GM18498 (cell line): ENCODE measurements at regions not wholly inside any gene's neighbourhood (a gene's known extent, or its start where the extent isn't known, plus 50 kb on each side); places are given as distances from the start of the nearest gene placed in this dataset.

Source experiments
- ATAC-seq: cut with Tn5 transposase; IDR thresholded peaks from one replicate; pipeline ENCODE4 v1.9.1; 2021; ENCODE audit warnings: mild to moderate bottlenecking, moderate library complexity; ENCODE audit not compliant: unreplicated experiment

DNA sequence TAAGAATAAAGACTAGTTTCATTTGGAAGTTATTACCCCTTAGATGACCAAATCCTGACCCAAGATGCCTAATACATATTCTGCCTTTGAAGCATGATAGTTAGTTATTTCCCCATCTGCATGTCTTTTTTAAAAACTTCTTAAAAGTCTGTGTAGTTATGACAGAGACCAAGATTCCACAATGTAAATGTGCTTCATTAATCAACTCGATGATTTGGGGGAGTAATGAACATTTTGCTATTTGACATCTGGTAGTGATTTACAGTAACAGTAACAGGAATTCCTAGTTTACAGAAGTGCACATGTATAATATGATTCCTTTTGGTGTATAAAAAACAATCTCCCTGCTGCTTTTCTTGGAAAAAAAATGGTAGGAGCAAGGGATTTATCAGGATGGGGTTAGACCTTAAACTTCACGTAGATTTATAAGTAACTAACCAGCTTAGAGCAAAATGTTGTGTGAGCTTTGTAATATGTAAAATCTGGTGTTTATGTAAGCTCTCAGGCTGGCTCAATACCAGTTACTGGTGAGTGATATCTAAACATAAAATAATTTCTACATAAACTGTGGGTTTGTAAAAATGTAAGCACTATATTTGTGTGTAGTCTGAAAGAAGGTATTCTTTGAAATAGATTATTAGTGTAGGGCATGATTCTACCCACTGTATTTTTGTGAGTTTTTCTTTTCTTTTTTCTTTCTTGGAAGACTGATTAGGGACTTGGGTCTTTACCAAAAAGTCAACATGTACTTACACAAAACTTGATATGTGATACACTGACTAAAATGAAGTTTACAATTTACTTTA is 641.6 kb downstream of the EPHA4 start:
- no peak for ATAC-seq

DNA sequence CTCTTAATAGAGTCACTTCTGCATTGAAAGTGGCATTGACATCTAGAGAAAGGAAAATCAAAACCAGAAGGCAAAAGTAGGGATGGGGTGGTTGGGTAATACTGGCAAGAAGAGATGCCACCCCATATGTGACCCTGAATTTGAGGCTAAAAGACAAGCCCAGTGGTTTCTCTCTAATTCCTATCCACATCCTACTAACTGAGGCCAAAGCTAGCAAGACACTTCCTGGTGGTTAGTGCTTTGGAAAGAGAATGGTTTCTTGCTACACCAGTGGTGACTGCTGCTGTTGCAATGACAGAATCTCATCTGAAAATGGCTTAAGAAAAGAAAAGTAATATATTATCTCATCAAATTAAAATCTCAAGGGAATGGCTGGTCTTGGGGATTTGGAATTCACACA is 640.6 kb downstream of the EPHA4 start:
- ATAC-seq: no peak

DNA sequence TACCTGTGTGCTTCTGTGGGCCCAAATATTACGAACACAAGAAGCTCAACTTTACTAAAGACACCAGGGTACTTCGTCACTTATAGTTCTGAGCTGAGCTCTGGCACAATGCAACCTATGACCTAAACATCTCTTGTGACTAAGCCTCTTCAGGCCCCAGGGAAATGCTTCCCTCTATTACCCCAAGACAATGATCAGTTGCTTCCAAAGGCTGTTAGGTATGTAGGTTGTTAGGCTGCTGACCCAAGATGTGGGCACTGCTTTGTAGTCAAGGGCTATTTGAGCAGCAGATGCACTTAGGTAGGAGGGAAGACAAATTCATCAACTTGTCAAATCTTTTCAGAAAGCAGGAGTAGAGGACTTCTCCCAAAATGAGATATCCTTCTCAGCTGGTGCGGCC is 640.1 kb downstream of the EPHA4 start:
- ATAC-seq: no peak

DNA sequence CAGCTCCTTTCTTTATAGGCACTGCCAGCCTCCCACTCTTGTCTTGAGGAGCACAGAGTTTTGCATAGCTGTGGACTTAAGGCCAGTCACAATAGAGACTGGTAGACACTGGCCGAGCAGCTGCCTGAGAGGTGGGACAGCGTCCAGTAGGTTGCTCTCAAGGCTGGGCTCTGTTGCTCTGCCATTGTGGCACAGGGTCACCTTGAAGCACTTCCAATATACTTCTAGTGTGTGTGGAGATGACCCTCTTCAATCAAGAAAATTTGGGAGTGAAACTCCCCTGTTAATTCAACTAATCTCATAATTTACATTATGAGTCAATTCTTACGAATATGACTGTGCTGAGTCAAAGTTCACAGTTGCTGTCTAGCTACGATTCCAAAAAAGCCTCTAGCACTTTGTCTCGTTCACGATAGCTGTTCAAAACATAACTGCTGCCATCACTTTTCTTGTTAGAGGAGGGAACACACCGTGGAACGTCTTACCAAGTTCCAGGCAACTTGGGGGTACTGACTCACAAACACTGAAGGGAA is 636.2 kb downstream of the EPHA4 start:
- peak; percentile 52 for ATAC-seq

DNA sequence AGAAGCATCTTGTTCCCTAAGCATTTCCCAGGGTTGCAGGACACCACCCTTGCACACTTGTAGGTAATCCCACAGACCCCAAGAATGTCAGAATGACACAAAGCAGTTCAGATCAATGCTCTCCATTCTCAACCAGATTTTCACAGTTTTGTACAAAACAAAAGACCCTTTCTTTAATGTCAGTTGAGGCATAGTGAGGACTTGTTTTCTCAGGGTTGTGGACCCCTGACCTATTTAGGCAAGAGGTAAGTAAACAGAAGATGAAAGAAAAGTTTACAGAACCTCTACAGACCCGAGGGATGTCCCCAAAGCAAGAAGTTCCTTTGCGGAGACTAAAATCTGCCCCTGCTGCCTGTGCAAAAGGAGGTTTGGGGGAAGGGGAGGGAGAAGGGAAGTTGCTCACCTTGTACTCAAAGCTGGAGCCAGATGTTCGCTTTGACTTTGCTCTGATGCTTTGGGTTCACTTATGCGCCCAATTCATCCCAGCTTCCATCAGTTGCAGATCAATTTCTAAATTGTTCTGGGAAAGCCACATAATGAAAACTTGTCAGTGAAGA is 635.4 kb downstream of the EPHA4 start:
- ATAC-seq: no peak

DNA sequence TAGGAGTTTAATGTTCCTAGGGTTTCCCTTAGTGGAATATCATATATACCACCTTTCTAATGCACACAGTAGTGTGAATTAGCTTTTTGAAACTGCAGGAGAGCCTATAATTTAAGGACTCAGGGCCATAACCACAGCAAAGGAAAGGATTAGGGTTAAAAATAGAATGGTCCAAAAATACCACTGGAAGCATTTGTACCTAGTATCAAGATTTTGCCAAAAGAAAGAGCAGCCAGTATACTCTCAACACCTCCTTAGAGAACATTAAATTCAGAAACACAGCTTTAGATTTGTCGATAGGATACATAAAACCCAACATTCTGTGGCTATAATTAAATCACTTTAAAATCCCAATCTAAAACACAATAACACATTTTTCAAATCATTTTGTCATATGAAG is 634.9 kb downstream of the EPHA4 start:
- no peak for ATAC-seq

DNA sequence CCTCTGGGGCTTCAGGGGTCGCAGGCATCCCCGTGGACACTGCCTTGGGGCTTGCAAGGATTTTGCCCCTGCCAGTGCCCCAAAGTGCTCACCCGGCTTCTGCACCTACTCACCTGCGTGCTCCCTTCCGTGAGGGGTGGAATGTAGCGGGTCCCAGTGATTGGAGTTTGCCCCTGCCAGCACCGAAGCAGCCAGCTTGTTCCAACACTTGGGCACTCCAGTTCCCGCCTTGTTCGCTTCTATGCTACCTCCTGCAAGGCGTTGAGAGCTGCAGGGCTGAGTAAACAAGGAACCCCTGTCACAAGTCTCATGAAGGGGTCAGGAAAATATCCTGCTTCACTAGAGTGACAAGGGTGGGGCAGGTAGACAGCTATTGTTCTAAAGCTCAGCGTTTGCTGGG is 631.5 kb downstream of the EPHA4 start:
- no peak for ATAC-seq

DNA sequence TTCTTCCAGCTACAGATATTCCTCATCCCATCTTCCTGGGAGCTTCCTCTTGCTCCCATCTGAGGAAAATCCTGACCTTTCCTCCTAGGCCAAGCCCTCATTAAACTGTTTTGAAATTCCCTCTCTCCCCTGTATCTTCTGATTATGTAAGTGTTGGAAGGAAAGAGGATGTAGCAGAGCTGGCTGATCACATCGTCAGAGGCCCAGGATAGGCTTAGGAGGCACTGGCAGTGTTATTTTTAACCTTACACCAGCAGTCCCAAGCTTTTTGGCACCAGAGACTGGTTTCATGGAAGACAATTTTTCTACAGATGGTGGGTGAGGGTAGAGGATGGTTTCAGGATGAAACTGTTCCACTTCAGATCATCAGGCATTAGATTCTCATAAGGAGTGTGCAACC is 630.4 kb downstream of the EPHA4 start:
- ATAC-seq: no peak

DNA sequence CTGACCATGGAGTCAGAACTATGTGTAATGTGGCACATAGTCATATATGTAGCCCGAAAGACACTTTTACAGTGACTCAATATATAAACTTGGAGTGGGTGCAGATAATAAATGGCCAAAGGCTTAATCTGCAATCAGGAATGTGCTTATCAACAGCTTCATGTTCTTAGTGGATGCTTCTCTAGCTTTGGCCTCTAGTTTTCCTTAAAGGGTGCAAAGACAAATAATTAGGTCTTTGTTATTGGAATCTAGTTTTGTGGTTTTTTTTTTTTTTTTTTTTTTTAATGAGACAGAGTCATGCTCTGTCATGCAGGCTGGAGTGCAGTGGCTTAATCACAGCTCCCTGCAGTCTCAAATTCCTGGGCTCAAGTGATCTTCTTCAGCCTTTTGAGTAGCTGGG is 625.6 kb downstream of the EPHA4 start:
- ATAC-seq: no peak

DNA sequence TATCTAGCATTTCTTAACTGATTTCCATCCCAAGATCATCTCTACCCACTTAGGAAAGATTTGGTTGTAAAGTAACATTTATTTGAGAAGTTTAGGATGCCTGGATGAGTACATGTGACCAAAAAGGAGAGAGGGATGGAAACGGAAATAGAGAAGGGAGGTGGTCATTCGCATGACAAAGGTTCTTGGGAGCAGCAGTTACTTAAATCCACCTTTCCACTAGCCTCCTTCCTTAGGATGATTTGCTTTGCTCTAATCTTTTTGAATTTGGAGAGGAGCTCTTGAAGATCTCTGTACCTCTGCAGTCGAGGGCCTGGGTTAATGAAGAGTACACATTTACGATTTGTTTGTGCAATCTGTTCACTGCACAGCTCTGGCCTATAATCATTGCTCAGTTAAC is 623.5 kb downstream of the EPHA4 start:
- ATAC-seq: no peak

DNA sequence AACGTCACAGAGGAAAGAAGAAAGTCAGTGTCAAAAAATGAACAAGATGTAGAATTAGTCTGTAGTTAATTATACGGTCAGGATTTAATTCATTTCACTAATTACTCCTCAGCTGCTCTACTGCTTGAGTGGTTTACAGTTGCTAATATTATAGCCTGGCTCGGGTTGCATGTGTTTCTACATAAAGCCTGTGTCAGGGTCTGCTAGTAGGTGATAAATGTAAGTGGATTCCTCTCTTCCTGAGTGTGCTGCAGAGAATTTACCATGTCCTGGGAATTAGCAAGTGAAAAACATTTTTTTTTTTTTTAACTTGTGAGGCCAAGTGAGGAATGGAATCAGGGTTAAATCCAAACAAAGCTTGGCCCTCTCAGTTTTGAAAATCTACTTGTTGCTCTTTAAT is 622.6 kb downstream of the EPHA4 start:
- ATAC-seq: no peak

DNA sequence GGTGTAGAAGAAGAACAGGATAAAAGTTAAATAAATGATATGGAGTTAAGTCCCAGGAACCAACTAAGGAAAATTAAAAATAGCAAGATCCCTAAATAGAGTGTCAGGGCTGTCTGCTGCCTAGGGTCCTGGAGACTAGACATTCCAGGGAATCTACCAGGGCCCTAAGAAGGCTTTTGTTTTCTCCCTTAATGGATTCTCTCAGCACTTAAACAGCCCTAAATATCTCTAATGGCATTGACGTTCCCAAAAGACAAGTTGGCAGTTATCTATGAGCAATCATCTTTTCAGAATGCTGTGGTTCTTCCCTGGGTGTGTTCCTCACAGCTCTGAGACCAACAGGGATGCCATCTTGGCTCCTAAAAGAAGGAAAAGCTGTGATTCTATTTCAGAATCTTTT is 616.3 kb downstream of the EPHA4 start:
- no peak for ATAC-seq

DNA sequence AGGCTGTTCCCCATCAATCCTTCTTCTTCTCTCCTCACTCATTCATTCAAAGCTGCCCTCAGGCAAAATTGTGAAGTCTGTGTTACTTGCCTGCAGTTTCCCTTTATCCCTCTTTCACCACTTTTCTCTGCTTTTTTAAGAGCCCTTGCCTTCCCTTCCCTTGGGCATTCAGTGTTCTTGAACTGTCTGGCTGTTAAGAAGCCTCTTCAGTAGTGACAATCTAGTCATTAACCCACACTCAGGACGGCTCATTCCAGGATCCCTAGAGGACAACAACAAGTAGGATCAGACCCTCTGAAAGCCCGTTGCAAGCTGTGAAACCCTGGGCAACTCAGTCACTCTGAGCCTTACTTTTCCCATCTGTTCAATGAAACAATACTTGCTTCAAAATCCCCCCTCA is 615.7 kb downstream of the EPHA4 start:
- ATAC-seq: no peak

DNA sequence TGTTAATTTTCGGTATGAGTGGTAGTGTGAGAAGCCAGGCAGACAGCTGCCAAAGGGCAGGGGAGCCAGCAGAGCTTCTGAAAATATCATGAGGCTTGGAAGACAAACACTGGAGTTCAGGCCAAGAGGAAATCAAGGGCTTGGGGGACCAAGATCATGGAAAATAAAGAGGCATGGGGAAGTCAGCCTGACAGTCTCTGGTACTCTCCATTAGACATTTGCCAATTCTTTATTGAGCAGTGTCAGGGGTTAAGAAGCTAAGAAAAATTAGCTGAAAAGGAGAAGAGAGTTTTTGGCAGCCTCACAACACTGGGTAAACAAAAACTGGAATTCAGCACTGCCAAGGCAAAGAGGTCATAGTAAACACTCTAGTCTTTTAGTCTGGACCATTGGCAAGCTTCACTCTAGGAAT is 612.7 kb downstream of the EPHA4 start:
- ATAC-seq: no peak

DNA sequence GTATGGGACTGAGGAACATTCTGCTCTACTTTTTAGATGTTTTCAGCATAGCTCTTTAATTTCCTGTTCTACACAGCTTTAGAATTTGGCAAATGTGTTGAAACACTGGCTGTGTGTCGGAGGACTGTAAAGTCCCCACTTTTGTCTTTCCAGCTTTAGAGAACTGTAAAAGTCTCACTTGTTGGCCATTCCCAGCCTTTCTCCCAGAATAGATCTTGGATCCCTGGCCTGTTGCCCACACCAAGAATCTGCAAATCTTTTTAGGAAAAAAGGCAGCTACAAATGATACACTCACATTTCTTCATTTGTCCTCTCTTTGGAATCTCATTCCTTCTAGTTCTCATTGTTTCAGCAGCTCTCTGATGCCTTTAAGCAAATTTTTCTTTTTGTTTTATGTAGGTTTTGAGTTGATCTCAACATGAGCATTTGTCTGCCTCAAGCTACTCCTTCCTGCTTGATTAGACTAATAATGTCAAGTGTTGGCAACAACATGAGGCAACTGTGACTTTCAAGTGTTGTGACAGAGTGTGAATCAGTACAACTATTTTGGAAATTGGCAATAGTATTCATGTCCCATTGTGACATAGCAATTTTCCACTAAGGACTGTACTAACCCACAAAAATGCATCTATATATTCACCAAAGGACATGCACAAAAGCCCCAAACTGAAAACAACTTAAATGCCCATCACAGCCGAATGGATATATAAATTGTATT is 610.8 kb downstream of the EPHA4 start:
- no peak for ATAC-seq

DNA sequence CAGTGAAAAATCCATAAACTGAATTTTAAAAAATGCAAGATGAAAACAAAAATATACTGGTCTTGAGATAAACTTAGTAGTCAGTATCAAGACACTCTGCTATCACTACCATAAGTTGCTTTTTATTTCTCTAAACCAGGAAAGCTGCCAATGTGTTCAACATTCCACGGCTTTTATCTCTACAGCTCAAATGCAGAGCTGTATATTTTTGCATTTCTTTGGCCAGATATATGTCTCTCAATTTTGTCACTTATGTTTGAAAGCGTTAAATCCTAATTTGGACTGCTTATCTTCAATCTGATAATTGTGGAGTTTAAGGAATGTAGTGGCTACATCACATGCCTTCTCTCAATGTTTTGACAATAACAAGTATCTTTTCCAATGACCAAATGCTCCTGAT is 609.5 kb downstream of the EPHA4 start:
- no peak for ATAC-seq

DNA sequence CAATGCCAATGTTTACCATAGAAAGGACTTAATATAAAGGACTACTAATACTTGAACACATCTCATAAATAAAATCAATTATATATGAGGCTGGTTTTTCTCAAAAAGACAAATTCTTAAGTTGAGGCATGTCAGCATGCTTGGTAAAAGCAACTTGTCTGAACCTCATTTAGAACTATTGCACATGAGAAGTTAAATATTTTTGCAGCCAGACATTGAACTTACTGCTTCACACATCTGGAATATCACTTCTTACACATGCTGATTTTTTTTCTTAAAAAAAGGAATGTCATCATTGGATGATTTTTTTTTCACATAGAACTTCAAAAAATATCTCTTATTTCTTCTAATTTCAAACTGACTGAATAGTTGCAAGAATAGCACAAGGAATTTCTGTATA is 609.0 kb downstream of the EPHA4 start:
- ATAC-seq: no peak

DNA sequence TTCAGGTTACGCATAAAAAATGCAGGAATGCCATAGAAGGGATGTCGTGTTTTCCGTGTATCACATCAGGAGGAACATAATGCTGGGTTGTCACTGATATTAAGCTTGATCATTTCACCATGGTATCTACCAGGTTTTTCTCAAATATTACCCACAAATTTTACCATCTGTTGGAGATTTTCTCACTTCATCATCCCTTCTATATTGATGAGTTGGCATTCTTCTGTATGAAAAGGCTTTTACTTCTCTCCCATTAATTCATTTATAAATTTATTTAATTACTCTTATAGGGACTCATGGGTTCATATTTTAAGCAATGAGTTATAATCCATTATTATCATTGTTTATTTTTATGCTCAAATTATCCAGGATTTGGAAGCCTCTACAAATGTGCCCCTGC is 608.2 kb downstream of the EPHA4 start:
- ATAC-seq: no peak

DNA sequence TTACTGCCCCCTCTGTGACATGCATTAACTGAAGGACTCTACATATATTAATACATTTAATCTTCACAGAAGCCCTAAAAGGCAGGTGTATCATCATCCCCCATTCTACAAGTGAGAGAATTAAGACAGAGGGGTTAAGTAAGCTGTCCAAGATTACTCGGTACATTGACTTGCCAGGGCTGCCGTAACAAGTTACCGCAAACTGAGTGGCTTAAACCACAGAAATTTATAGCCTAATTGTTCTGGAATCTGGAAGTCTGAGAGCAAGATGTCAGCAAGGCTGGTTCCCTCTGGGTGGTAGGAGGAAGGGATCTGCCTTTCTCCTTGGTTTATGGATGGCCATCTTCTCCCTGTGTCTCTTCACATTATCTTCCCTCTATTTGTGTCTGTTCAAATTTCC is 605.5 kb downstream of the EPHA4 start:
- no peak for ATAC-seq

DNA sequence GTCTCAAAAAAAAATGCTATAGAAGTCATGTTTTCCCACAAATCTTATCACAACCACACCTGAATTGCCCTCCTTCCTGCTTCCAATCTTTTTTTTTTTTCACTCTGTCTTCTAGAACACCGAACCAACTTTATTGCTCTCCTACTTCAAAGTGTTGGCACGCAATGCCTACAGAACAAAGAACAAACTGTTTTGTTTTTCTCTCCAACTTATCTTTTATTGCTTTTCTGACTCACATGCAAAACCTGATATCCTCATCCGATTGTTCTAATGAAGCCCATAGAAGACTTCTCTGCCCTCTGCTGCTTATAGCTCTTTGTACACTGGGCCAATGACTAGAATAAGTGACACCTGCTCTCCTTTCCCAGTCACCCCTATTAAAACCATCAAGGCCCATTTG is 602.8 kb downstream of the EPHA4 start:
- ATAC-seq: no peak

DNA sequence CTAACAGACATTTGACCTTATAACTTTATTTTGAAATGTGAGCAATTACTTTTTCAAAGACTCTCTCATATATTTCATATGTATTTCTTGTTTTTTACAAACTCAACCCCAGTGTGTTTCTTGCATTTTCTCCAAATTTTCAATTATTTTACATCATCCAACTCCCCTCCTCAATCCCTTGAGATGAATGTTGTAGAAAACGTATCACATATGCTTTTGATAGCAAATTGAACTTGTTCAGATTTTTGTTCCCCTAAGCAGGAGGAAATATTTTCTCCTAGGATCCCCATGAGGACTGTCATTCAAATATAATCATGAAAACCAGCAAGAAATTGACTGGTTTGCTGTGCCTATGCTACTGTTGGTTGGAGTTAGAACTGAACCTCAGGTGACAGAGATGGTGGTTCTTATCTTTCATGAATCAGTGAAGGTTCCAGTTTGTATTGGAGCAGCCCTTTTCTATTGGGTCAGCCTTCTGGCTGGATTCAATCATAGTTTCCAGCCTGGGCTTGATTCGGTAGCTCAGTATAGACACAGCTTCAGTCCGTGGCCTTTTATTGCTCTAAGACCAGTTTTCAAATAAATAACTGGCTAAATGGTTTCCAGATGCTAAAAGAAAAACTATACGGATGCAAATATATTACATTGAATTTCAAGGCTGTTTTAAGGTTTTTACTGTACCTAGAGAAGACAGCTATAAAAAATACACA is 591.0 kb downstream of the EPHA4 start:
- no peak for ATAC-seq
